ENCODE measurements at regions not wholly inside any gene's neighbourhood (a gene's known extent, or its start where the extent isn't known, plus 50 kb on each side); places are given as distances from the start of the nearest gene placed in this dataset.
"Not testable (repeated sequence)": the region's sequence is repeated elsewhere in the genome, so short reads cannot be mapped to it uniquely, and the experiment has no call there.

DNA sequence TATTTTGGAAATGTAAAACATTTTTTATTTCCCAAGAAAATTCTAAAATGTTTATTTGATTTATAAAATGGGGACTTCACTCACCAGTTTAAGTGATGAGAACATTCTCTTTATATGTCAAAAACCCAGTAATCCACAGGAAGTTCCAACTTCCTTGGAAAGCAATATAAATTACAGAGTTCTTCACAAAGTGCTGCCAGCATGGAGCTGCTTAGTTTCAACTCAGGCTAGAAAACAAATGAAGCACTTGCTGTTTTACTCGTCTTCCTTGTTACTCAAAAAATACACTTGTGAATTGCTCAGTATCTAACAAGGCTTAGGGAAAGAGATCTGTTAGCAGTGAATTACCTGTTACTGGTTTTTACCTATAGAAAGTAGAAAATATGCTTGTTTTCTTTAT lies 942.7 kb upstream of the MDGA2 start:
- H3K27ac ChIP-seq, result no peak overlapping the region
- no peak for TF ChIP-seq ZFX (IDR thresholded peaks at IDR 0.05; ENCODE audit: borderline replicate concordance)
- TF ChIP-seq, protein P1, sequence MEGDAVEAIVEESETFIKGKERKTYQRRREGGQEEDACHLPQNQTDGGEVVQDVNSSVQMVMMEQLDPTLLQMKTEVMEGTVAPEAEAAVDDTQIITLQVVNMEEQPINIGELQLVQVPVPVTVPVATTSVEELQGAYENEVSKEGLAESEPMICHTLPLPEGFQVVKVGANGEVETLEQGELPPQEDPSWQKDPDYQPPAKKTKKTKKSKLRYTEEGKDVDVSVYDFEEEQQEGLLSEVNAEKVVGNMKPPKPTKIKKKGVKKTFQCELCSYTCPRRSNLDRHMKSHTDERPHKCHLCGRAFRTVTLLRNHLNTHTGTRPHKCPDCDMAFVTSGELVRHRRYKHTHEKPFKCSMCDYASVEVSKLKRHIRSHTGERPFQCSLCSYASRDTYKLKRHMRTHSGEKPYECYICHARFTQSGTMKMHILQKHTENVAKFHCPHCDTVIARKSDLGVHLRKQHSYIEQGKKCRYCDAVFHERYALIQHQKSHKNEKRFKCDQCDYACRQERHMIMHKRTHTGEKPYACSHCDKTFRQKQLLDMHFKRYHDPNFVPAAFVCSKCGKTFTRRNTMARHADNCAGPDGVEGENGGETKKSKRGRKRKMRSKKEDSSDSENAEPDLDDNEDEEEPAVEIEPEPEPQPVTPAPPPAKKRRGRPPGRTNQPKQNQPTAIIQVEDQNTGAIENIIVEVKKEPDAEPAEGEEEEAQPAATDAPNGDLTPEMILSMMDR (IDR thresholded peaks at IDR 0.05), result no peak

DNA sequence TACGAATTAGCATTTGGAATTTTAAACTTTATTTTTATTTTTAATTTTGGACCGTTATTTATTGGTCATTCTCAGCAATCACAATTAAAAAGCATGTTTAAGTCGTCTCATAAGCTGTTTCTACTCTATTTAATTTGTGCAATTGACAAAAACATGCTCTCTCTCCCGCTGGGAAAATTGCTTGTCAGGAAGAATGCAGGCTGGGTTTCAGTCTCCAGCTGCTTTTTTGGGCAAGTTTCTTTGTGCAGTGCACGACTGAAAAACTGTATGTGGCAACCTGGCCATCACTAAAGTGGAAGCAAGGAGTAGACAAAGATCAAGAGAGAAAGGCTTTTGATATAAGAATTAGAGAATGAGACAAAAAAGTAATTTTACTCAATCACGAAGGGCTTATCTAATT lies 941.5 kb upstream of the MDGA2 start:
- TF ChIP-seq ZFX (IDR thresholded peaks at IDR 0.05; ENCODE audit: borderline replicate concordance), result no peak
- H3K27ac ChIP-seq, result no peak overlapping the region

- TF ChIP-seq ZFX (IDR thresholded peaks at IDR 0.05; ENCODE audit: borderline replicate concordance), result no peak
- TF ChIP-seq, protein P1 (IDR thresholded peaks at IDR 0.05), result no peak
These were observed 940.2 kb upstream of the MDGA2 start for GRCh38 chr14:48615618-48616017.

DNA sequence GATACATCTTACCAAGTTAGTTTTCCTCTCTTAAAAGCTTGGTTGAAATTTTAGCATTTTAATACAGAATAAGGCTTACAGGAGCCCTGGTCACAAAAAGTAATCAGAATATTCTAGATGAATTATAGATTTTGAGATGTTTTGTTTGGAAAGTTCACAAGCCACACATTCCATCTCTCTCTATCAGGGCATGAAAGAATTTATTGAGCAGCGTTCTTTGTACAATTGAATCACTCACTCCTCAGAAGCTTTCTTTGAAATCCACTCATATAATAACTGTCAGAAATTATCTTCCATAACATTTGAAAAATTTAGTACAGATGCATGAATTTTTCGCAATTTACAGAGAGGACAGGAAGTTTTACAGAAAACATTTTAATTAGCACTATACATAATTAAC lies 938.6 kb upstream of the MDGA2 start:
- no peak overlapping the region for H3K27ac ChIP-seq
- no peak for TF ChIP-seq ZFX (IDR thresholded peaks at IDR 0.05; ENCODE audit: borderline replicate concordance)
- TF ChIP-seq, protein P1 (IDR thresholded peaks at IDR 0.05), result no peak

More at GRCh38 chr14:48615618-48616017, 940.2 kb upstream of the MDGA2 start:
- H3K27ac ChIP-seq, result no peak overlapping the region

DNA sequence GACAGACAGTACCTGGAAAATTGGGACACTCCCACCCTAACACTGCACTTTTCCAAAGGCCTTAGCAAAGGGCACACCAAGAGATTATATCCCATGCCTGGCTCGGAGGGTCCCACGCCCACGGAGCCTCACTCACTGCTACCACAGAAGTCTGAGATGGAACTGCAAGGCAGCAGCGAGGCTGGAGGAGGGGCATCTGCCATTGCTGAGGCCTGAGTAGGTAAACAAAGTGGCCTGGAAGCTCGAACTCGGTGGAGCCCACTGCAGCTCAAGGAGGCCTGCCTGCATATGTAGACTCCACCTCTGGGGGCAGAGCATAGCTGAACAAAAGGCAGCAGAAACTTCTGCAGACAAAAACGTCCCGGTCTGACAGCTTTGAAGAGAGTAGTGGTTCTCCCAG lies 931.6 kb upstream of the MDGA2 start:
- TF ChIP-seq, protein P1 (IDR thresholded peaks at IDR 0.05), result 0 out of 2 replicates have a peak, but pooled peaks have one; percentile 19
- H3K27ac ChIP-seq, result not testable (repeated sequence)

GRCh38 chr14:48598458-48598857 lies 923.1 kb upstream of the MDGA2 start:
- no peak for TF ChIP-seq ZFX (IDR thresholded peaks at IDR 0.05; ENCODE audit: borderline replicate concordance)
- TF ChIP-seq, protein P1 (IDR thresholded peaks at IDR 0.05), result no peak

DNA sequence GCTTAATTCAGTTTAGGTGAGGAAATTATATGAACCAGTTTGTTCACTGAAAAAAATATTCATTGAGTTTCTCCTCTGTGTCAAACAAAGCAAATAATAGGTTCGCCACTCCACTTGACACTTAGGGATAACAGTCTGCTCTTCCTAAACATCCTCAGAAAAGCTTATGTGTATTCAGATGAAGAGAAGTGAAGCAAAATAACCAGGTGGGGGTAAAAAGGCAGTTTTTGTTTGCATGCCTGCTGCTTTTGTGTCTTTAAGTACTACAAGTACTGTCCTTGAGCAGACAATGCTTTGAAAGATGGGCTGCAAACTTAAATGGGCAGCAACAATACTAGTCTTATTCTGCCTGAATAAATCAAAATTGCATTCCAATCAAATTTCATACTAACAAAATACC lies 910.7 kb upstream of the MDGA2 start:
- TF ChIP-seq, protein P1 (IDR thresholded peaks at IDR 0.05), result no peak
- no peak for TF ChIP-seq ZFX (IDR thresholded peaks at IDR 0.05; ENCODE audit: borderline replicate concordance)
- H3K27ac ChIP-seq, result no peak overlapping the region

More at GRCh38 chr14:48598458-48598857, 923.1 kb upstream of the MDGA2 start:
- no peak overlapping the region for H3K27ac ChIP-seq

GRCh38 chr14:48584031-48584430 lies 908.6 kb upstream of the MDGA2 start:
- H3K27ac ChIP-seq, result no peak overlapping the region
- TF ChIP-seq ZFX (IDR thresholded peaks at IDR 0.05; ENCODE audit: borderline replicate concordance), result no peak
- TF ChIP-seq, protein P1 (IDR thresholded peaks at IDR 0.05), result no peak

All from 22Rv1 (cell line).